Frontal cortex (tissue), 3 donors: ENCODE measurements at regions not wholly inside any gene's neighbourhood (a gene's known extent, or its start where the extent isn't known, plus 50 kb on each side); places are given as distances from the start of the nearest gene placed in this dataset.
"Not testable (repeated sequence)": the region's sequence is repeated elsewhere in the genome, so short reads cannot be mapped to it uniquely, and the experiment has no call there.

Experiments
- DNase-seq, 2 donors: peaks; one replicate each; pipeline ENCODE4 v3.0.0; 2012; ENCODE audit warnings: low spot score in 2 of 2
- FAIRE-seq: peaks from 2 replicates; lab custom pipeline; 2012; peaks lifted over from hg19 to GRCh38; lab: Jason Lieb, UNC
- donor health status: control.
- donor health status: control.
- donor health status: control.

- FAIRE-seq (no peak), DNase-seq (no peak)
These were observed 210.7 kb downstream of the RASSF9 start for GRCh38 chr12:85625467-85625866.

- no peak for FAIRE-seq
These were observed 210.0 kb downstream of the RASSF9 start for GRCh38 chr12:85626001-85626783.

GRCh38 chr12:85626784-85627171 is 209.4 kb downstream of the RASSF9 start:
- FAIRE-seq (no peak), DNase-seq (no peak)

More at GRCh38 chr12:85626001-85626783, 210.0 kb downstream of the RASSF9 start:
- DNase-seq, result no peak

- no peak for DNase-seq
- FAIRE-seq, result no peak
These were observed 208.6 kb downstream of the RASSF9 start for GRCh38 chr12:85627584-85627983.

- not testable (repeated sequence) for FAIRE-seq, DNase-seq
These were observed 207.6 kb downstream of the RASSF9 start for GRCh38 chr12:85628562-85628961.

GRCh38 chr12:85630851-85631250 is 205.4 kb downstream of the RASSF9 start:
- no peak for DNase-seq
- FAIRE-seq, result no peak

- FAIRE-seq (no peak), DNase-seq (no peak)
These were observed 203.8 kb downstream of the RASSF9 start for GRCh38 chr12:85632390-85632789.

- DNase-seq, result no peak
- FAIRE-seq, result no peak
These were observed 202.7 kb downstream of the RASSF9 start for GRCh38 chr12:85633491-85633890.

- DNase-seq (no peak), FAIRE-seq (no peak)
These were observed 196.4 kb downstream of the RASSF9 start for GRCh38 chr12:85639834-85640233.

- no peak for FAIRE-seq
- no peak for DNase-seq
These were observed 194.4 kb downstream of the RASSF9 start for GRCh38 chr12:85641796-85642195.

GRCh38 chr12:85642288-85642687 is 193.9 kb downstream of the RASSF9 start:
- FAIRE-seq, result no peak
- no peak for DNase-seq

GRCh38 chr12:85642808-85643207 is 193.4 kb downstream of the RASSF9 start:
- DNase-seq, result no peak
- no peak for FAIRE-seq

GRCh38 chr12:85644508-85644907 is 191.7 kb downstream of the RASSF9 start:
- FAIRE-seq (no peak), DNase-seq (no peak)

- DNase-seq, result no peak
- FAIRE-seq, result no peak
These were observed 182.3 kb downstream of the RASSF9 start for GRCh38 chr12:85653731-85654455.

GRCh38 chr12:85654456-85654840 is 181.8 kb downstream of the RASSF9 start:
- no peak for DNase-seq

GRCh38 chr12:85656561-85656960 is 179.6 kb downstream of the RASSF9 start:
- no peak for FAIRE-seq

More at GRCh38 chr12:85654456-85654840, 181.8 kb downstream of the RASSF9 start:
- no peak for FAIRE-seq

GRCh38 chr12:85657251-85657650 is 179.0 kb downstream of the RASSF9 start:
- FAIRE-seq (no peak), DNase-seq (no peak)

More at GRCh38 chr12:85656561-85656960, 179.6 kb downstream of the RASSF9 start:
- DNase-seq, result no peak

- FAIRE-seq, result no peak
- no peak for DNase-seq
These were observed 178.2 kb downstream of the RASSF9 start for GRCh38 chr12:85657836-85658630.

GRCh38 chr12:85659754-85660530 is 176.3 kb downstream of the RASSF9 start:
- DNase-seq, result no peak
- no peak for FAIRE-seq
